RWPE2 (cell line): ENCODE measurements at regions not wholly inside any gene's neighbourhood (a gene's known extent, or its start where the extent isn't known, plus 50 kb on each side); places are given as distances from the start of the nearest gene placed in this dataset.
A peak's percentile ranks its signal among the peaks of the same experiment; 100 is the strongest.

Experiments used
- ATAC-seq: fragments of 200-7000 bp; cut with Tn5 transposase; 3 replicates; pipeline ENCODE4 v1.9.1; 2021; ENCODE audit warnings: low read depth
- DNase-seq: peaks from one replicate; pipeline ENCODE4 v3.0.0-alpha.2; 2020; ENCODE audit warnings: low spot score
- H3K27ac ChIP-seq: fragments of 450-650 bp; 2 replicates; pipeline ENCODE4 v1.5.1; 2017; ENCODE audit warnings: mild to moderate bottlenecking; ENCODE audit not compliant: poor library complexity, severe bottlenecking
- H3K27me3 ChIP-seq: fragments of 250-450 bp; sonication (Bioruptor Pico); 2 replicates; pipeline ENCODE4 v1.5.1; 2021; ENCODE audit warnings: mild to moderate bottlenecking, moderate library complexity; ENCODE audit not compliant: insufficient read depth, poor library complexity, severe bottlenecking
- H3K36me3 ChIP-seq: fragments of 250-450 bp; sonication (Bioruptor Pico); 2 replicates; pipeline ENCODE4 v1.5.1; 2020; ENCODE audit warnings: low read depth, mild to moderate bottlenecking, moderate library complexity
- H3K4me1 ChIP-seq: fragments of 250-450 bp; sonication (Bioruptor Pico); 2 replicates; pipeline ENCODE4 v1.5.1; 2021; ENCODE audit warnings: mild to moderate bottlenecking, moderate library complexity; ENCODE audit not compliant: insufficient read depth, poor library complexity, severe bottlenecking
- H3K4me3 ChIP-seq: fragments of 250-450 bp; sonication (Bioruptor Pico); 2 replicates; pipeline ENCODE4 v1.5.1; 2021; ENCODE audit warnings: mild to moderate bottlenecking, moderate library complexity; ENCODE audit not compliant: severe bottlenecking
- H3K9me3 ChIP-seq: fragments of 250-450 bp; sonication (Bioruptor Pico); 2 replicates; pipeline ENCODE4 v1.5.1; 2021; ENCODE audit warnings: mild to moderate bottlenecking, moderate library complexity; ENCODE audit not compliant: severe bottlenecking
- TF ChIP-seq, protein P1 (sequence below): fragments of 450-650 bp; IDR thresholded peaks from one replicate; pipeline ENCODE4 v1.5.1; 2017; ENCODE audit warnings: mild to moderate bottlenecking, moderate library complexity; ENCODE audit not compliant: poor library complexity, severe bottlenecking

GRCh38 chrX:9149501-9150245 is 115.7 kb upstream of the FAM9B start:
- ATAC-seq (no peak), DNase-seq (no peak)
- TF ChIP-seq, protein P1, sequence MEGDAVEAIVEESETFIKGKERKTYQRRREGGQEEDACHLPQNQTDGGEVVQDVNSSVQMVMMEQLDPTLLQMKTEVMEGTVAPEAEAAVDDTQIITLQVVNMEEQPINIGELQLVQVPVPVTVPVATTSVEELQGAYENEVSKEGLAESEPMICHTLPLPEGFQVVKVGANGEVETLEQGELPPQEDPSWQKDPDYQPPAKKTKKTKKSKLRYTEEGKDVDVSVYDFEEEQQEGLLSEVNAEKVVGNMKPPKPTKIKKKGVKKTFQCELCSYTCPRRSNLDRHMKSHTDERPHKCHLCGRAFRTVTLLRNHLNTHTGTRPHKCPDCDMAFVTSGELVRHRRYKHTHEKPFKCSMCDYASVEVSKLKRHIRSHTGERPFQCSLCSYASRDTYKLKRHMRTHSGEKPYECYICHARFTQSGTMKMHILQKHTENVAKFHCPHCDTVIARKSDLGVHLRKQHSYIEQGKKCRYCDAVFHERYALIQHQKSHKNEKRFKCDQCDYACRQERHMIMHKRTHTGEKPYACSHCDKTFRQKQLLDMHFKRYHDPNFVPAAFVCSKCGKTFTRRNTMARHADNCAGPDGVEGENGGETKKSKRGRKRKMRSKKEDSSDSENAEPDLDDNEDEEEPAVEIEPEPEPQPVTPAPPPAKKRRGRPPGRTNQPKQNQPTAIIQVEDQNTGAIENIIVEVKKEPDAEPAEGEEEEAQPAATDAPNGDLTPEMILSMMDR: no peak
- Histone ChIP-seq H3K9me3 (no peaks in the 10 kb centered on the region), H3K36me3 (no peaks in the 10 kb centered on the region), H3K27ac (peak overlapping the region; percentile 25), H3K4me3 (no peak overlapping the region), H3K4me1 (peaks cover 8% of the 10 kb centered on the region), H3K27me3 (no peaks in the 10 kb centered on the region)

DNA sequence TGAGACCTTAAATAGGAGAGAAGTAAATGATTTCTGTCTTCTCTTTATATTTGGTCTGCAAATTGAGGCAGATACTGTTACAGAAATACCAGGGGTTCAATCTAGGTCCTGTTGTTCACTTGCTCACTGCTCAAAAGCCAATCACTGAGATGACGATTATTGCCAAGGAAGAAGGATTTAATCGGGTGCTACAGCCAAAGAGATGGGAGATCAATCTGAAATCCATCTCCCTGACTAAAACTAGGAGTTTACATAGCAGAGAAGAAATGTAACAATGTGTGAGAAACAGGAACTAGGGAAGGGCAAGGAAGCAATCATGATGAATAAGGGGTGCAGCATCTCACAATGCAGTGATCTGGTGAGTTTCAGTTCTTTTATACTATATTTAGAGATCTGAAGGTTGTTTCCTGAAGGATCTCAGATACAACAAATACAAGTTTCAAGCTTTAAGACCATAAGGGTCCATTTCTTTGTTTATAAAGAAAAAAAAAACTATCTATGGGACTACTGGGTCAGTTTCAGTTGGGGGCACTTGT is 117.9 kb upstream of the FAM9B start:
- H3K9me3 ChIP-seq: no peaks in the 10 kb centered on the region
- no peaks in the 10 kb centered on the region for H3K36me3 ChIP-seq
- ATAC-seq: no peak
- no peak for DNase-seq
- H3K4me1 ChIP-seq: peaks cover 8% of the 10 kb centered on the region
- H3K27ac ChIP-seq: no peak overlapping the region
- no peak overlapping the region for H3K4me3 ChIP-seq
- TF ChIP-seq, protein P1: no peak
- no peaks in the 10 kb centered on the region for H3K27me3 ChIP-seq

- Histone ChIP-seq H3K4me1 (peaks cover 8% of the 10 kb centered on the region), H3K9me3 (no peaks in the 10 kb centered on the region), H3K36me3 (no peaks in the 10 kb centered on the region), H3K4me3 (no peak overlapping the region), H3K27me3 (no peaks in the 10 kb centered on the region), H3K27ac (peak overlapping the region; percentile 5)
- TF ChIP-seq, protein P1: no peak
- ATAC-seq (no peak), DNase-seq (no peak)
Observed at GRCh38 chrX:9153300-9153699, 119.4 kb upstream of the FAM9B start.

DNA sequence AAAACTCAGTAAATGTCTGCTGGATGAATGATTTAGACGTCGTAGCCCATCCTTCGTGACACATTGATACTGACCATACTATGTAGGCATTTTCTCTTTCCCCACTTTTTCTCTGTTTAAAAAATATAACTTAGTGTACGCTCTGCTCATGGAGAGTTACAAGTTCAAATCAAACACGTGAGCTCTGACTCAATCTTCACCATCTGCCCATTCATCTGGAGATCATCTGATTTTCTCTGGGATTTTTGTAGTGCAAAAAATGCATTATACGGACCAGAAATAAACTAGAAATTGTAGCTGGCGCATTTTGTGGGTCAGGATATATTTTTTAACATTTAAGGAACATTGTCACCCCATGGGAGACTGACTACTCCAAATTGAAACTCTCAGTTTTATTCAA is 124.7 kb upstream of the FAM9B start:
- Histone ChIP-seq H3K9me3 (no peaks in the 10 kb centered on the region), H3K4me1 (peaks cover 11% of the 10 kb centered on the region), H3K36me3 (no peaks in the 10 kb centered on the region), H3K4me3 (no peak overlapping the region), H3K27me3 (no peaks in the 10 kb centered on the region), H3K27ac (no peak overlapping the region)
- ATAC-seq (no peak), DNase-seq (no peak)
- TF ChIP-seq, protein P1: no peak
